ENCODE measurements at regions not wholly inside any gene's neighbourhood (a gene's known extent, or its start where the extent isn't known, plus 50 kb on each side); places are given as distances from the start of the nearest gene placed in this dataset.
A peak's percentile ranks its signal among the peaks of the same experiment; 100 is the strongest.

DNA sequence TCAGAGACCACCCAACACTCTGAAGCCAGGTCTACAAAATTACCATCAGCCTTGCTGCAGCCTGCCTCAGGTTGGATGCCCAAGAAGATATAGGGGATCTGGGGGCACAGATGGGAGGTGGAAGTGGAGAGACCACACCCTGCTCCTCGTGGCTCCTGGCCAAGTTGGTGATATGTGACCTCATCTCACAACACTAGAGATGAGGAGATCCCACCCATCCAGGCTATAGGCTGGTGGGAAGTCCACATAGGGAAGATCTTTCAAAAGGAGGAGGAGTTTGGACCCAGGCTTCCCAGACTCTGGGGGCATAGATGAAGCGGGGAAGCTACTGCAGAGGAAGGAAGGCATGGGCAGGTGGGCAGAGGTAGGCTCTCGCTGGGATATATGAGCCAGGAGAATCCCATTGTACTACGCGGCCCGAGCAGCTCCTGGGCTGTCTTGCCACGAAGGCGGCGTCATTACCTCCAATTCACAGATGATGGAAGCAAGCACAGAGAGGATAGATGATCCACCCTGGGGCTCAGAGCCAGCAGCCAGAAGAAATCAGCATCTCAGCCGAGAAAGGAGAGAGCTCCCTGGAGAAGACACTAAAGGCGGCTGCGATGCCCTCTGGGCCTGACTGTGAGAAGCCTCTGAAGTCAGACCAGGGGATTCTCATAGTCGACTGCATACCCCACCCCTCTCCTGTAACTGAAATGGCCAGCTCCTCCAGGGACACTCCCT is 96.0 kb downstream of the RHOB start:
- TF ChIP-seq, protein P1, sequence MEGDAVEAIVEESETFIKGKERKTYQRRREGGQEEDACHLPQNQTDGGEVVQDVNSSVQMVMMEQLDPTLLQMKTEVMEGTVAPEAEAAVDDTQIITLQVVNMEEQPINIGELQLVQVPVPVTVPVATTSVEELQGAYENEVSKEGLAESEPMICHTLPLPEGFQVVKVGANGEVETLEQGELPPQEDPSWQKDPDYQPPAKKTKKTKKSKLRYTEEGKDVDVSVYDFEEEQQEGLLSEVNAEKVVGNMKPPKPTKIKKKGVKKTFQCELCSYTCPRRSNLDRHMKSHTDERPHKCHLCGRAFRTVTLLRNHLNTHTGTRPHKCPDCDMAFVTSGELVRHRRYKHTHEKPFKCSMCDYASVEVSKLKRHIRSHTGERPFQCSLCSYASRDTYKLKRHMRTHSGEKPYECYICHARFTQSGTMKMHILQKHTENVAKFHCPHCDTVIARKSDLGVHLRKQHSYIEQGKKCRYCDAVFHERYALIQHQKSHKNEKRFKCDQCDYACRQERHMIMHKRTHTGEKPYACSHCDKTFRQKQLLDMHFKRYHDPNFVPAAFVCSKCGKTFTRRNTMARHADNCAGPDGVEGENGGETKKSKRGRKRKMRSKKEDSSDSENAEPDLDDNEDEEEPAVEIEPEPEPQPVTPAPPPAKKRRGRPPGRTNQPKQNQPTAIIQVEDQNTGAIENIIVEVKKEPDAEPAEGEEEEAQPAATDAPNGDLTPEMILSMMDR (IDR thresholded peaks at IDR 0.05): no peak
- Histone ChIP-seq H3K36me3 (no peaks in the 10 kb centered on the region), H3K9me3 (no peaks in the 10 kb centered on the region), H3K27ac (no peak overlapping the region), H3K4me1 (no peaks in the 10 kb centered on the region), H3K27me3 (no peaks in the 10 kb centered on the region), H3K4me3 (no peak overlapping the region)
- intact Hi-C loops (cut with DNase I): no loop called here
- WGBS, 2 donors: 72 to 75% methylated on average over 13 of the region's 13 CpGs
- DNase-seq (peak in 1 of 6 donors; percentile 18), FAIRE-seq (no peak), ATAC-seq (no peak)

DNA sequence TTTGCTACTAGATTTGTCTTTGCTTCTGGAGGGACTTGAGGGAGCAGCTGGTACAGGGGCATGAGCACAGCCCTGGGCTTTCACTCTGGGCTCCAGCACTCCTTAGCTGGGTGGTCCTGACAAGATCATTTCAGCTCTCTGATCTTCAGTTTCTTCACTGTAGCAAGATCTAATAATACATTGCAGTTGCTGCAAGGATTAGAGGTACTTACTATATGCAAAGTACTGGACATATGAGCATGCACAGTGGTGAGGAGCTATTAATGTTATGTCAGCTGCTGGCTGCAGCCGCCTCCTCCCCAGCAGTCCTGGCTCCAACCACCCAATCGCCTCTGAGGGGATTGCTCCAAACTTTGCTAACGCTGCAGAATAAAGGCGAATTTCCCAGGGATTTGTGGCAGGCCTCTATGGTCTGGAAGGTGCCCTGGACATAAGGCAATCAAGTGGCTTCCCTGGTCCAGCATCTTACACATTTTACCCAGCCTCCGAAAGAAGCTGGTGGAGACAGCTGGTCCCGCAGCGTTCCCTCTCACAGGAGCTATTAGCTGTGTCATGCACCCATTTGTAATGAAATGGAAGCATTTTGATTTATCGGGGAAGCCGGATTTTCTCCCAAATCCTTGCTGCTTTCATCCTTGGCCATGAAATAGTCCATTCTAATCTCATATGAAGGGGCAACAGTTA is 96.7 kb downstream of the RHOB start:
- no peaks in the 10 kb centered on the region for H3K27me3 ChIP-seq
- H3K4me1 ChIP-seq: no peaks in the 10 kb centered on the region
- no peaks in the 10 kb centered on the region for H3K36me3 ChIP-seq
- 54 to 70% methylated on average over 9 of the region's 9 CpGs for WGBS, 2 donors
- ATAC-seq: no peak
- H3K4me3 ChIP-seq: no peak overlapping the region
- TF ChIP-seq, protein P1 (IDR thresholded peaks at IDR 0.05): no peak
- peak in 1 of 6 donors; percentile 22 for DNase-seq
- no peak for FAIRE-seq
- no peak overlapping the region for H3K27ac ChIP-seq
- no peaks in the 10 kb centered on the region for H3K9me3 ChIP-seq
- intact Hi-C loops (cut with DNase I): no loop called here

DNA sequence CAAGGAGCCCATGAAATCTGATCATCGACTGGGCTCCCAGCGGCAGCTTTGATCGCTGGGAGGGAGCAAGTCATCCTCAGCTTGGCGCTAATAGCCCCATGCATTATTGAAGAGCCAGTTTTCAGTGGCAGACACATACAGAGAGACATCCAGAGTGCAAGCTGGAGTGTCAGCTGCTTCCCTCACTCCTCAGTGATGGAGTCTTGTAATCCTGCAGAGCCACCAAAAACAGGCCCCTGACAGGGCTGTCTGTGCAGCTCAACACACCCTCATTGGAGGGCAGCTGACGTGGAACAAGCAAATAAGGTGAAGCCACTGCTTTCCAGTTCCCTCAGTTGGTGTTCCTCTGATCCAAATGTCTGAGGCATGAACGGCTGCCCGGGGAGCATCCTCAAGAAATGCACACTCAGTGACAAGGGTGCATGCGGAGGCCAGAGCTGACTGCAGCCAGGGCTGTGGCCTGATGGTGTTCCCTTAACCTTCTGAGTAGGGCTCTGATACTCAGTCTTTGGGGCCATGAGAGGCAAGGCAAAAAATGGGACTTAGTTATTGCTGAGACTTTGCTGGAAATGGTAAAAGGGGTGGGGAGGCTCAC is 97.4 kb downstream of the RHOB start:
- Histone ChIP-seq H3K9me3 (no peaks in the 10 kb centered on the region), H3K27me3 (no peaks in the 10 kb centered on the region), H3K27ac (no peak overlapping the region), H3K36me3 (no peaks in the 10 kb centered on the region), H3K4me3 (no peak overlapping the region), H3K4me1 (no peaks in the 10 kb centered on the region)
- FAIRE-seq (no peak), DNase-seq (peak in 1 of 6 donors; percentile 30), ATAC-seq (no peak)
- TF ChIP-seq, protein P1 (IDR thresholded peaks at IDR 0.05): no peak
- intact Hi-C loops (cut with DNase I): no loop called here
- WGBS, 2 donors: 71 to 78% methylated on average over 8 of the region's 8 CpGs

DNA sequence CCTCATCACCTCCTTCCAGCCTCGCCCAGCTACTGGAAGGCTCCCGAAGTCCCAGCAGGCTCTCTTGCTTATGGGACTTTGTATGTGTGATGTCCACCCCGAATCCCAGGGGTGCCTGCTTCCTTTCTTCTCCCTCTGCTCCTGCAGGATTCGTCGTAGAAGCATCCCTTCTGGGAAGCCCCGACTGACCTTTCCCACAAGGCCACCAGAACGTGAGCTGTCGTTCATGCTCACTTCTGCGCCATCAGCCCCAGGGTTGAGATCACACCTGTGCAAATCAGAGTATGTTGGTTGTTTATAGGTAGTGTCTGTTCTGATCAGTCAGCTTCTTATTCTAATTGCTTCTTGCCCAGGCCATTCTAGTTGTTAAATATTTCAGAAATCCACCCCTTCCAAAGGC is 101.8 kb downstream of the HS1BP3 start:
- no peak overlapping the region for H3K27ac ChIP-seq
- 77 to 81% methylated on average over 9 of the region's 9 CpGs for WGBS, 2 donors
- no peaks in the 10 kb centered on the region for H3K27me3 ChIP-seq
- no peak overlapping the region for H3K4me3 ChIP-seq
- DNase-seq (no peak), FAIRE-seq (no peak), ATAC-seq (no peak)
- TF ChIP-seq, protein P1 (IDR thresholded peaks at IDR 0.05): no peak
- intact Hi-C loops (cut with DNase I): no loop called here
- no peaks in the 10 kb centered on the region for H3K9me3 ChIP-seq
- H3K4me1 ChIP-seq: no peaks in the 10 kb centered on the region
- H3K36me3 ChIP-seq: no peaks in the 10 kb centered on the region
